MM.1S (cell line): ENCODE measurements at regions not wholly inside any gene's neighbourhood (a gene's known extent, or its start where the extent isn't known, plus 50 kb on each side); places are given as distances from the start of the nearest gene placed in this dataset.
A peak's percentile ranks its signal among the peaks of the same experiment; 100 is the strongest.

ENCODE experiments used
- DNase-seq: peaks from one replicate; pipeline ENCODE4 v3.0.0-alpha.2; 2015
- H2AFZ ChIP-seq: fragments of 300-600 bp; sonication (generic); 2 replicates; pipeline ENCODE4 v1.6.0; 2016; ENCODE audit warnings: antibody characterized with exemption, low read length
- H3F3A ChIP-seq: fragments of 300-600 bp; sonication (generic); 2 replicates; pipeline ENCODE4 v1.6.1; 2016; ENCODE audit warnings: mild to moderate bottlenecking, antibody characterized with exemption, low read length, moderate library complexity, mixed read lengths; ENCODE audit not compliant: insufficient read depth
- H3K27ac ChIP-seq: fragments of 300-600 bp; sonication (generic); 2 replicates; pipeline ENCODE4 v1.5.1; 2016; ENCODE audit warnings: mild to moderate bottlenecking, low read length
- H3K27me3 ChIP-seq: fragments of 300-600 bp; sonication (generic); replicated peaks from 2 replicates; pipeline ENCODE4 v1.6.0; 2016; ENCODE audit warnings: low read length; ENCODE audit not compliant: insufficient read depth
- H3K36me3 ChIP-seq: fragments of 300-600 bp; sonication (generic); replicated peaks from 2 replicates; pipeline ENCODE4 v1.6.1; 2016; ENCODE audit warnings: mild to moderate bottlenecking, low read length, mixed read lengths; ENCODE audit not compliant: insufficient read depth
- H3K4me1 ChIP-seq: fragments of 300-600 bp; sonication (generic); 2 replicates; pipeline ENCODE4 v1.6.1; 2016; ENCODE audit warnings: low read length, mixed read lengths
- H3K4me2 ChIP-seq: fragments of 300-600 bp; sonication (generic); 2 replicates; pipeline ENCODE4 v1.6.0; 2016; ENCODE audit warnings: low read depth, low read length
- H3K4me3 ChIP-seq: fragments of 300-600 bp; sonication (generic); 2 replicates; pipeline ENCODE4 v1.5.1; 2016; ENCODE audit warnings: low read length, mixed read lengths
- H3K79me2 ChIP-seq: fragments of 300-600 bp; sonication (generic); 2 replicates; pipeline ENCODE4 v1.6.1; 2016; ENCODE audit warnings: mixed run types, low read length, mixed read lengths
- H3K9ac ChIP-seq: fragments of 300-600 bp; sonication (generic); 2 replicates; pipeline ENCODE4 v1.6.1; 2016; ENCODE audit warnings: low read length, mixed read lengths
- H3K9me2 ChIP-seq: fragments of 300-600 bp; sonication (generic); replicated peaks from 2 replicates; pipeline ENCODE4 v1.6.1; 2016; ENCODE audit warnings: mild to moderate bottlenecking, low read length, mixed read lengths; ENCODE audit not compliant: insufficient read depth
- H3K9me3 ChIP-seq: fragments of 300-600 bp; sonication (generic); replicated peaks from 2 replicates; pipeline ENCODE4 v1.6.1; 2016; ENCODE audit warnings: mild to moderate bottlenecking, low read length, mixed read lengths; ENCODE audit not compliant: insufficient read depth
- H4K20me1 ChIP-seq: fragments of 300-600 bp; sonication (generic); 2 replicates; pipeline ENCODE4 v1.6.1; 2016; ENCODE audit warnings: mild to moderate bottlenecking, low read length, moderate library complexity, mixed read lengths; ENCODE audit not compliant: insufficient read depth
- CTCF ChIP-seq: fragments of 300-600 bp; sonication (generic); IDR thresholded peaks from 2 replicates; pipeline ENCODE4 v1.5.1; 2016; ENCODE audit warnings: antibody characterized with exemption, low read length, mixed read lengths
- EZH2 ChIP-seq: fragments of 300-600 bp; sonication (generic); optimal IDR thresholded peaks from 2 replicates; pipeline ENCODE3; 2017; ENCODE audit warnings: low read depth, mild to moderate bottlenecking, antibody characterized with exemption, low read length, mixed read lengths
- EZH2phosphoT487 ChIP-seq: fragments of 300-600 bp; sonication (generic); IDR thresholded peaks from 2 replicates; pipeline ENCODE4 v1.6.1; 2018; ENCODE audit warnings: antibody characterized with exemption, low read length

GRCh38 chr11:128392259-128392658 lies 195.1 kb downstream of the ETS1 start:
- H3K79me2 ChIP-seq, result no peaks in the 10 kb centered on the region
- H3K4me1 ChIP-seq, result peaks cover 11% of the 10 kb centered on the region
- H3K4me2 ChIP-seq, result no peak overlapping the region
- no peaks in the 10 kb centered on the region for H3K27me3 ChIP-seq
- DNase-seq, result peak; percentile 27
- no peak overlapping the region for H2AFZ ChIP-seq
- no peak overlapping the region for H3K27ac ChIP-seq
- H3F3A ChIP-seq, result no peaks in the 10 kb centered on the region
- H3K9me2 ChIP-seq, result no peaks in the 10 kb centered on the region
- TF ChIP-seq EZH2, result no peak
- no peak for TF ChIP-seq CTCF
- TF ChIP-seq EZH2phosphoT487, result no peak
- H4K20me1 ChIP-seq, result no peaks in the 10 kb centered on the region
- H3K36me3 ChIP-seq, result no peaks in the 10 kb centered on the region
- no peak overlapping the region for H3K4me3 ChIP-seq
- no peaks in the 10 kb centered on the region for H3K9me3 ChIP-seq
- no peak overlapping the region for H3K9ac ChIP-seq

GRCh38 chr11:128391811-128392210 lies 195.5 kb downstream of the ETS1 start:
- Histone ChIP-seq H3K36me3 (no peaks in the 10 kb centered on the region), H3F3A (no peaks in the 10 kb centered on the region), H3K27me3 (no peaks in the 10 kb centered on the region), H4K20me1 (no peaks in the 10 kb centered on the region), H3K79me2 (no peaks in the 10 kb centered on the region), H3K27ac (no peak overlapping the region), H3K4me3 (no peak overlapping the region), H2AFZ (no peak overlapping the region), H3K9me3 (no peaks in the 10 kb centered on the region), H3K9me2 (no peaks in the 10 kb centered on the region), H3K4me1 (peaks cover 11% of the 10 kb centered on the region), H3K4me2 (no peak overlapping the region), H3K9ac (no peak overlapping the region)
- no peak for DNase-seq
- TF ChIP-seq CTCF, result no peak
- no peak for TF ChIP-seq EZH2phosphoT487
- no peak for TF ChIP-seq EZH2

- H3F3A ChIP-seq, result no peaks in the 10 kb centered on the region
- no peak for TF ChIP-seq EZH2
- TF ChIP-seq EZH2phosphoT487, result no peak
- no peak for TF ChIP-seq CTCF
Observed at GRCh38 chr11:128390246-128390645, 197.1 kb downstream of the ETS1 start.

More at GRCh38 chr11:128390246-128390645, 197.1 kb downstream of the ETS1 start:
- H3K9me3 ChIP-seq, result no peaks in the 10 kb centered on the region
- no peak for DNase-seq
- no peaks in the 10 kb centered on the region for H3K79me2 ChIP-seq
- H3K9me2 ChIP-seq, result no peaks in the 10 kb centered on the region
- no peak overlapping the region for H3K4me2 ChIP-seq
- H3K36me3 ChIP-seq, result no peaks in the 10 kb centered on the region
- H3K27me3 ChIP-seq, result no peaks in the 10 kb centered on the region
- H3K4me1 ChIP-seq, result peaks cover 11% of the 10 kb centered on the region
- H3K27ac ChIP-seq, result no peak overlapping the region
- H2AFZ ChIP-seq, result no peak overlapping the region
- no peaks in the 10 kb centered on the region for H4K20me1 ChIP-seq
- no peak overlapping the region for H3K9ac ChIP-seq
- H3K4me3 ChIP-seq, result no peak overlapping the region
